D721Med (cell line): ENCODE measurements at regions not wholly inside any gene's neighbourhood (a gene's known extent, or its start where the extent isn't known, plus 50 kb on each side); places are given as distances from the start of the nearest gene placed in this dataset.
"Not testable (repeated sequence)": the region's sequence is repeated elsewhere in the genome, so short reads cannot be mapped to it uniquely, and the experiment has no call there.

Experiments used
- DNase-seq: peaks from one replicate; pipeline ENCODE4 v3.0.0; 2011; ENCODE audit warnings: low spot score; ENCODE audit not compliant: insufficient read length
- FAIRE-seq: peaks from 2 replicates; lab custom pipeline; 2011; peaks lifted over from hg19 to GRCh38; lab: Jason Lieb, UNC
- CTCF ChIP-seq: IDR thresholded peaks from 2 replicates; pipeline ENCODE4 v1.5.1; 2012; ENCODE audit warnings: mild to moderate bottlenecking, control low read depth; ENCODE audit not compliant: insufficient read depth; ENCODE audit errors: missing control alignments

DNA sequence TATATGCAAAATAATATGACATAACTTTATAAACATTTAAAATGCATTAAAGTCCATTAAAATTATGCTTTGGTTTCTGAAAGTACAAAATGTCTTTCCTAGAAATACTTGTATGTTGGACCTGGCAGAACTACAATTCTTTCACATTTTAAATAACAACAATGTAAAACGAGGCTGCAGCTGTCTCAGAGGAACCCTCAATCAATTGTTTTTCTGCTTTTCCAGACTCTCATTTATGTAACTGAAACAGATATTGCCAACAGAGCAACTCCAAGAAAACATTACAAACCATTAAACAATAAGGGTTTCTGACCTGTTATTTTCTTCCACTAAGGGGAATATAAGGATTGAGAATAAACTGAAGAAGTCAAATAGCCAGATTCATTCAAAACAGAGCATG lies 1193.4 kb downstream of the NCAM2 start:
- FAIRE-seq (no peak), DNase-seq (no peak)
- no peak for TF ChIP-seq CTCF

- DNase-seq (no peak), FAIRE-seq (no peak)
- TF ChIP-seq CTCF: no peak
Observed at GRCh38 chr21:22192766-22193165, 1194.6 kb downstream of the NCAM2 start.

DNA sequence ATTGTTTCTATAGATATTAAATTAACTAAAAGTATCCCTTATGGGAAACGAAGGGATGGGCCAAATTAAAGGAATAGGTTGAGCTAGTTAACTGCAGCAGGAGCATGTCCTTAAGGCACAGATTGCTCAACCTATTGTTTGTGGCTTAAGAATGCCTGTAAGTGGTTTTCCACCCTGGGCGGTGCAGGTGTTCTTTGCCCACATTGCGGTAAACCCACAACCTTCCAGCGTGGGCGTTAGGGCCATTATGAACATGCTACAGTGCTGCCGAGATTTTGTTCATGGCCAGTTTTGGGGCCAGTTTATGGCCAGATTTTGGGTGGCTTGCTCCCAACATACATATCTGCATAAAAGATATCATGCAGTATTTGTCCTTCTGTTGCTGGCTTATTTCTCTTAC lies 1196.8 kb downstream of the NCAM2 start:
- not testable (repeated sequence) for FAIRE-seq, DNase-seq

DNA sequence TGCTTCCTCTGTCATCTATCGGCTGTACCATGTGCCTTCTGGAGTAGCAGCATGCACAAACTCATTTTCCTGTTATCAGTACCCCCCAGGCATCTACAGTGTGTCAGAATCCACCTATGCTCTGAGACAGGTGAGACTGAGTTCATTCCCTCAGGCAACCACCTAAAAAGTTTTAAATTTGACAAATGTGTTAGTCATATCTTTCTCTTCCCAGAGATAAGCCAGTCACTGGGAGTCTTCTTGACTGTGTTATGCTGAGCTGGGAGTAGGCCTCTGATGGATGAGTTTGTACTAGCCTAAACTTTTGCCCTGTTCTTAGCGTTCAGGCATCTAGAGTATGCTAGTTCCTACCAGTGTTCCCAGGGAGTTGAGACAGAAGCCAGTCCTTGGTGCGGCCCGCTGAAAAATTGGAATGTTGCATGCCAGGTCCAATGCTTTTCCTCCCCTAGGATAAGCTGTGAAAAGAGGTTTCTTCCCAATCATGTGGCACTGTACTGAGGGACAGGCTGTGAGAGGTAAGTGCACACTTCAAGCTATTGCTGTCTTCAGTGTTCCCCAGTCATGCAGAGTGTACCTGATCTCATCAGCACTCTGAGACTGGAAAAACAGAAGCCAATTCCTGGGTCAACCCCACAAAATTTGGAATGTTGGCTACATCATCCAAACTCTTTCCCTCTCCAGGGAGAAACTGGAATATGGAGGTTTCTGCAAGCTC lies 1202.3 kb downstream of the NCAM2 start:
- no peak for TF ChIP-seq CTCF
- no peak for DNase-seq
- no peak for FAIRE-seq

- no peak for TF ChIP-seq CTCF
- FAIRE-seq (no peak), DNase-seq (no peak)
Observed at GRCh38 chr21:22201126-22201525, 1202.9 kb downstream of the NCAM2 start.

DNA sequence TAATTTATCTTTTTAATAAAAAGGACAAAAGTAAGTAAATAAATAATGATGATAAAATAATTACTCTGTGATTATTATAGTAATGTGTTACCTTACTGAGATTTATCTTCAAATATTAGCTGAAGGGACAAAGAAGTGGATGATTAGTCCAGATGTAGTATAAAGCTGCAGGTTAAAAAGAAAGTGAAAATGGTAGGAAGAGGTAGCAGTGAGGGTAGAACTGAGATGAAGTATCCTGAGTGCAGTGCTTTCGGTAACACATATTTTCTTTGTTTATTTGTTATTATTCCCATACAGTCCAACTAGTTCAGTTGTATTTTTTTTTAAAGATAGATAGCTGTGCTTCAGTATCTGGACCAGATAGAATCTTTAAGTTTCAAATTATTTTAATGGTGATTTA lies 1203.5 kb downstream of the NCAM2 start:
- DNase-seq (no peak), FAIRE-seq (no peak)
- TF ChIP-seq CTCF: no peak

GRCh38 chr21:22209304-22209700 lies 1211.1 kb downstream of the NCAM2 start:
- no peak for DNase-seq
- FAIRE-seq: no peak

More at GRCh38 chr21:22209304-22209700, 1211.1 kb downstream of the NCAM2 start:
- no peak for TF ChIP-seq CTCF
